Stimulated activated CD4-positive, alpha-beta T cell treated with anti-CD3 and anti-CD28 coated beads, Interleukin-4, amount 100 ng/mL, for 4 hours (primary cell): ENCODE measurements at regions not wholly inside any gene's neighbourhood (a gene's known extent, or its start where the extent isn't known, plus 50 kb on each side); places are given as distances from the start of the nearest gene placed in this dataset.

ENCODE experiments used
- DNase-seq, 2 experiments: peaks; one replicate each; pipeline ENCODE4 v3.0.0-alpha.2; 2020

GRCh38 chr3:189049458-189050236 lies 122.1 kb upstream of the TPRG1 start:
- no peak for DNase-seq

DNA sequence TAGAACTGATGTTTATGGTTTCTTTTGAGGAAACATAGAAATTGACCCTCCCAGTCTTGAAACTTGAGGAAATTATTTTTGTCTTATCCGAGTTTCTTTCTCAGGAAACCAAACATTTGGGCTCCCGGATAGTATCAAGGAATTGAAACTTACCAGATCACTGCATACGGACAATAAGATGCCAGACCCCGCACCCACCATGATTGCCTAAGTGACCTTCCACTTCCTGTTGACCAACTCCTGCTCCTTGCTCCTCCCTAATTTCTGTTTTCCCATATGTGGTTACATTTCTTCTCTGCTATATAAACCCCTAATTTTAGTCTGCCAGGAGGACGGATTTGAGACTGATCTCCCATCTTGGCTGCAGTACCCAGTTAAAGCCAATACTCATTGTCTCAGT lies 118.4 kb upstream of the TPRG1 start:
- no peak for DNase-seq

DNA sequence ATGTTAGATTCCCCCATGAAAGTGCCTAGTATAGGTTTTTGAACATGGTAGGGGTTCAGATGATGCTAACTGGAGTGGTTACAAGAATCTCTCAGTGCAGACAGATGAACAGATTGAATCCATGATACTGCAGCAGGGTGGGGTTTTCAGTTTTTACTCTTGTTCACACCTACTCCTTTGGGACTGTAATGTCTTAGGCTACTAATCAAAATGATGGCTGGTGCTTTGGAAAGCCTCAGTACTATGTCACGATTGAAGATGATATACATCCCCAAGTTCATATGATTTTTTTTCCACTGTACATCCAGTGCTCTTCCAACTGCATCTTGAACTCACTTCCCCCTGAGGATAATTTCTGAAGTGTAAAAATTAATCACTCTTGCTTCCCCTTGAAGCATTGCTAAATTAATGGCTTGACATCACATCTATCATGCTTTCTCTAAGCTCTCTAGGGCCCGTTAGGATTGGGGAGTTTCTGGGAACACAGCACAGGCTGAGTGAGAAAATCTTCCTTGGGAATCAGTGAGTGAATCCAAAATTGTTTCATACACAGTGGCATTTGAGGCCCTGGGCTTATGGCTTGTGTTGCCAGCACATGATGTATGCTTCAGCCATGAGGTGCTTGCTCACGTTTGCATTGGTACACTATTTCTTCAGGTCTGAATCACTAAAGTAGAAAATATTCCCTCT lies 115.0 kb upstream of the TPRG1 start:
- no peak for DNase-seq

DNA sequence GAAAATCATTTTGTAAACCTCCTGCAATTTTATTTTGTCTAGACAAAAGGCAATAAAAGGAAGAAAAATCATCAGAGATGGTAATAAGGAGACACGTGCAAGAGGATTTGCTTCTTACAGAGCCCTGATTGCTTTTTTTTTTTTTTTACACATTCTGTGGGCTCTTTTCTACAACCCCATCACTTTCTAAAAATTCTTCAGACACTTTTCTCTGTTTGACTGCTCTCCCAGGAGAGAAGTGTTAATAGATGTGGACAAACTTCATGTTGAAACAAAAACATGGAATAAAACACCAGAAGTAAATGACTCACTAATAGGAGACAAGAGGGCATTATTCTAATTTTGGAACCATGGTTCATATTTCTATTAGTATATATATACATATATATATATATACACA lies 114.4 kb upstream of the TPRG1 start:
- DNase-seq, result no peak

DNA sequence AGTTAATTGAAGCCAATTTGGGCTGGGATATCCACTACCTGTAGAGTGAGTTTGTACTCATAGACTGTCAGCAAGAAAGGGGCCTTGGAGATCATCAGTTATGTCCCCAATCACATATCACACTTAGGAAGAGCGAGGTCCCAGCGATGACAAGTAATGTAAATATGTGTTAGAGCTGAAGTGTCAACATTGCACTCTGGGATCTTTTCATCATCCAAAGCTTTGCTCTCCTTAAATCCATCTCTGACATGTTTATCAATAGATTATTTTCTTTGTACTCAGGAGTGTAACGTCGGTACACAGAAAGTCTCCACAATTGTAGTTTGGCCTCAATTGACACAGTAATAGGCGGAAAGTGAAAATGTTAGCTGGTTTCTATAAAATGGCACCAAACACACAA lies 113.7 kb upstream of the TPRG1 start:
- no peak for DNase-seq

GRCh38 chr3:189070965-189071364 lies 100.8 kb upstream of the TPRG1 start:
- no peak for DNase-seq

- no peak for DNase-seq
Observed at GRCh38 chr3:189071446-189071845, 100.3 kb upstream of the TPRG1 start.

- DNase-seq, result no peak
Observed at GRCh38 chr3:189076449-189076848, 95.3 kb upstream of the TPRG1 start.

GRCh38 chr3:189080745-189081144 lies 91.0 kb upstream of the TPRG1 start:
- DNase-seq, result no peak

GRCh38 chr3:189082666-189083427 lies 88.9 kb upstream of the TPRG1 start:
- DNase-seq, result no peak

- DNase-seq, result no peak
Observed at GRCh38 chr3:189084620-189085019, 87.2 kb upstream of the TPRG1 start.

DNA sequence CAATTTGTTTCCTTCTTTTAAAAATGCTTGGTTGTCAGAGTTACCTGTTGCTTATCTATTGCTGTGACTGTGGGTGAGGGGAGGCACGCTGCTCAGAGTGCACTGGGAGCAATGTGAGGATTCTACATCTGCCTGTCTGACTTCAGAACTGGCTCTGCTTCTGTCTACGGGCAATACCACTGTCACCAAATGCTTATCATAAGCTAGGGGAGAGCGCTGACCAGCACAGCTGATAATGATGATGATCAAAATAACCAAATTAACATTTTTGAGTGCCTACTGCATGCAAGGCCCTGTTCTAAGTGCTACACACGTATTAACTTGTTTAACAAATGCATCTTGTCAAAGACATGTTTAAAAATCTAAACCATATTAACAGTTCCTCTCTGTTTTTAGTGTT lies 79.2 kb upstream of the TPRG1 start:
- DNase-seq, result no peak

DNA sequence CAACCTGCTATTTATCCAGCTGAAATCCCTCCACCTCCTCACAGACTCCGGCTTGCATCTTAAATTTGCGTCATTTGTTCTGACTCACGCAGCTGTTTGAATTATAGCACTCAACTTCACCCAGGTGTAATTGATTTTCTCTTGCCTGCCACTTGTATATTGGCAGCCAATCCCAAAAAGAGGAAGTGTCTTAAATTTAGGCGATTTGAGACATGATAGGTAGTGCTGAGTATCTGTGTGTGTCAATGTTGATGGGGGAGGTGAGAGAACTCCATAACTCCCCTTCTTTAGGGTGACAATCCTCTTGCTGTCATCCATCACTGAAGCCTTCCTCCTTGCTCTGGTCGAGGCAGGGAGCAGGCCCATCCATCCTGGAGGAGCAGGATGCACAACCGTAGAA lies 77.2 kb upstream of the TPRG1 start:
- no peak for DNase-seq

DNA sequence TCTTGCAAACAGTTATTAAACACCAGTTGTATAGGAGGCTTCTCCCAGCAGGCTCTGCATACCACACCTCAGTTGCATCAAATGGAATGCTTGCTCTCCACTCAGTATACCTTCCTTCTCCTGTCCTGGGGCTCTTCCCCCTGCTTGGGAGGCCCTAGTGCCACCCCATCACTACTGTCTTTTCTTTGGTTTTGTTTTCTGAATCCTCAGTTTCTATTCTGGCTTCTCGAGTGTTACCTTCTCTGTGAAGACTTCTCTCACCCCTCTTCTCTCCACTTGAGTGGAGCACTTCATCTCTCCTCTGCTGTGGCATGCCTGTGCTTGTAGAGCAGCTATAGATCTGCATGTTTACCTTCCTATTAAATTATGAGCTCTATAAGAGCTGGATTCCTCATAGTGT lies 75.7 kb upstream of the TPRG1 start:
- DNase-seq, result no peak

DNA sequence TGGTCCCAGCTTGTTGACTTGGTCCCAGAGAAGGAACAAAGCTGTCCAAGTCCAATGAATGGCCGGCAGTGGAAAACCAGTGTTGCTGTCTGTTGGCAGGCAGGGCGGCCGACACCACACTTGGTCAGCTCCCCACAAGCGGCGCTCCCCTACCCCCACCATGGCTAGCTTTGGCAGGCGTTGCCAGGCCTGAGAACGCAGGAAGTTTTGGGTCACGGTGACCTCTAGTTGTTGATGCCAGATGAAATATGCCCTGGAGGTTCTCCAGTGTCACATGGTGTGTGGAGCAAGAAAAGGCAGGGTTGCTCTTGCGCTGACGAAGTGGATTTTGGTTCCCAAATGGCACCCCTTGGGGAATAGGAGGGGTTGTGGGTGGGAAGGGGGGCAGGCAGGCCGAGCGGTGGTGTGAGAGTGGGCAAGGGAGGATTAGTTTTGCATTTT lies 72.7 kb upstream of the TPRG1 start:
- no peak for DNase-seq

DNA sequence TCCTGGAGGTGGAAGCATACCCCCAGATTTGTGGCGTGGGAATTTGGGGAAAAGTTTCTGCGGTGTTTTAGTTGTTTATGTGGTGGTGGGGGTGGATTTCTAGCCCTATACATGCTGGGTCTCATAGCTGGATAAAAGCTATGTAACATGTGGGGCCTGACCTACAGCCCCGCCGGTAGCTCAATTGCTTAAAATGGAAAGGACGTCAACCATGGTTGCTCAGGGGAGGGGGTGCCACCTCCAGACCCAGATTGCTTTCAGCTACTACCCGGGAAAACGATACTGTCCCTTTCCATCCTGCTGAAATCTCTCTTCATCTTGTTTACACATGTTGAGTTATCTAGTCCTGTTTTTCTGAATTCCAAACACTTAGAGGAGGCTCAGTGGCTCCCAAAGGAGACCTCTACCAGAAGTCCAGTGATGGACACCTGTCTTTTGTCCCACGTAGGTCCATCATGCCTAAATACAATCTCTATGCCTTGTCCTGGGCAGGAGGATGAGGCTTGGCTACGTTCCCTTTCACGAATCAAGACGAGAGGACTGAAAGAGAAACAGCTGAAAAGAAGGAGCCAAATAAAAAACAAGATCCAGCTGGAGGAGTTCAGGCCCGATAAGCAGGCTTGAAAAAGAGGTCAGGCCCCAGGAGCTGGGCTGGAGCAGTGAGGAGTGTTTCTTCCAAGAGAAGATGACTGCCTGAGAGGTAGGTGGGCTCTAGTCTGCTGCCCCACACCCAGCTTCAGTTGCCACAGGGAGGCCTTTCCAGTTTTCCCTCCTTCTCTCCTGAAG lies 72.1 kb upstream of the TPRG1 start:
- DNase-seq, result no peak

GRCh38 chr3:189100866-189101265 lies 70.9 kb upstream of the TPRG1 start:
- DNase-seq, result no peak

- DNase-seq, result no peak
Observed at GRCh38 chr3:189101594-189101993, 70.2 kb upstream of the TPRG1 start.

DNA sequence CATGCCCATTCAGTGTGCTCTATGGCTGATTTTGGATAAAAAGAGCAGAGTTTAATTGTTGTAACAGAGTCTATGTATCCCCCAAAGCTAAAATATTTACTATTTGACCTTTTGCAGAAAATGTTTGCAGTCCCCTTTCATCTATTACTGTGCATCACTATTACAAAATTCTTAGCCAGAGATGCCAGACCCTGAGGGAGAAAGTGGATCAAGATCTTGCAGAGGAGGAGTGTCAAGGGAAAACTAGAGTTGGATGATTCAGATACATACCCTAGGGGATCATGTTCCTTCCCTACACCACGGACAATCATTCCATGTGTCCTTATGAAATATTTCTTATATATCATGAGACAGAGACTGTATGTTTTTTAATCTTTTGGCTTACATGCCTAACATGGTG lies 68.6 kb upstream of the TPRG1 start:
- DNase-seq, result no peak

GRCh38 chr3:189108067-189108466 lies 63.7 kb upstream of the TPRG1 start:
- no peak for DNase-seq

DNA sequence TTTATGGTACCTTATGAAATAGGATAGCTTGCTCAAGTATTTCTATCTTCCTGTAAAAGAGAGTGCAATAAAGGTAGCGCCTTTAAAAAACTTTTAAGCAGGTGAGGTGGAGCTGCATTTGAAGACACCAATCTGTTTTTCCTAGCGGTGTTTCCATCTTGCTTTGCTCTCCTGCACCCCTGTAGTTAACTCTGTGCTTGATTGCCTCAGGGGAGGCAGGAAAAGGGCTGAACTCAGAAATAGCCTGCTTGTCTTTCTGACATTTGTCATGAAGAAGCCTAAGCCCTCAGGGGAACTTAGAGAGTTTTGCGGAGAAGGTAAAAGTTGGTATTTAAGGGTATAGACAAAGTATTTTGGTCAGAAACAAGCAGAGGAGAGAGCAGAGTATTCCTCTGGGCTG lies 63.0 kb upstream of the TPRG1 start:
- DNase-seq, result no peak

- no peak for DNase-seq
Observed at GRCh38 chr3:189109145-189109544, 62.6 kb upstream of the TPRG1 start.

DNA sequence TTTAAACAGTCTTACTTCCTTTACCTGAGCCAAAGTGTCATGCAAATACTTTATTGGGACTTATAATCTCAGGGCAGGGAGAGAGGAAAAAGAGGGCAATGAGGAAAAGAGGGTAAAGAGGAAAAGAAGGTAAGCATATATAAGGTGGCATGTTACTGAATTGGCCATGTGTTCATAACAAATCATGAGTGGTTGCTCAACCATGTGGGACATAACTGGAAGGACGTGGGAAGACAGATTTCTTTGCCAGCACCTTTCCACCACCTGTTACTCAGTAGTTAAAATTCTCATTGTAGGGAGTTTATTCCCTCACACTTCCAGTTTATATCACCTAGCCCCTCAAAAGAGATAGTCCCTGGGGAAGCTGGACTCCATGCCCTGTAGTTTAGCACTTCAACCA lies 54.7 kb upstream of the TPRG1 start:
- DNase-seq, result no peak
